ENCODE measurements at regions not wholly inside any gene's neighbourhood (a gene's known extent, or its start where the extent isn't known, plus 50 kb on each side); places are given as distances from the start of the nearest gene placed in this dataset.

DNA sequence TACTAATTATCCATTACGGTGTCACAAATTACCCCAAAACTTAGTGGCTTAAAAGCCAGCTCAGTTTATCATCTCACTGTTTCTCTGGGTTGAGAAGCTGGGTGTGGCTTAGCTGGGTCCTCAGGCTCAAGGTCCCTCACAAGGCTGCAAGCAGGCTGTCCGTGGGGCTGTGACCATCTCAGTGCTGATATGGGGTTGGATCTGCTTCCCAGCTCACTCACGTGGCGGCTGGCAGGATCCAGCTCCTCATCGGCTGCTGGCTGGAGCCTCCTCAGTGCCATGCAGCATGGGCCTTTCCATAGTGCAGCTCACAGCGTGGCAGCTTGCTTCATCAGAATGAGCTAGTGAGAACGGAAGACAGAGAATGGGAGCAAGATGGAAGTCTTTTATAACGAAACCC lies 128.5 kb upstream of the CPEB4 start:
- Histone ChIP-seq H3K9me3 (ENCODE audit: control insufficient read depth in 4 of 4, insufficient read depth in 3 of 4, low read length in 3 of 4) (peaks cover 0 to 2% (median 0%) of the 10 kb centered on the region in 4 donors), H3K4me3 (no peak overlapping the region), H3K4me1 (ENCODE audit: control insufficient read depth in 5 of 5, insufficient read depth in 5 of 5, low read length in 5 of 5) (peaks cover 0 to 5% (median 1%) of the 10 kb centered on the region in 5 donors), H3K36me3 (ENCODE audit: control insufficient read depth in 4 of 4, insufficient read depth in 4 of 4, low read length in 4 of 4) (no peaks in the 10 kb centered on the region), H3K27ac (ENCODE audit: low read depth in 1 of 2, low read length in 1 of 2) (no peak overlapping the region), H3K27me3 (ENCODE audit: control insufficient read depth in 3 of 3, insufficient read depth in 3 of 3, low read length in 2 of 3) (no peaks in the 10 kb centered on the region), H3K9ac (ENCODE audit: insufficient read depth in 1 of 2, low read length in 2 of 2) (no peak overlapping the region)
- ATAC-seq (ENCODE audit: insufficient read depth, low FRiP score) (no peak), DNase-seq (no peak)
- WGBS, 2 donors = 93% methylated on average over 8 of the region's 8 CpGs
- no peak for TF ChIP-seq CTCF (IDR thresholded peaks at IDR 0.05; ENCODE audit: control extremely low read depth, extremely low read depth)

DNA sequence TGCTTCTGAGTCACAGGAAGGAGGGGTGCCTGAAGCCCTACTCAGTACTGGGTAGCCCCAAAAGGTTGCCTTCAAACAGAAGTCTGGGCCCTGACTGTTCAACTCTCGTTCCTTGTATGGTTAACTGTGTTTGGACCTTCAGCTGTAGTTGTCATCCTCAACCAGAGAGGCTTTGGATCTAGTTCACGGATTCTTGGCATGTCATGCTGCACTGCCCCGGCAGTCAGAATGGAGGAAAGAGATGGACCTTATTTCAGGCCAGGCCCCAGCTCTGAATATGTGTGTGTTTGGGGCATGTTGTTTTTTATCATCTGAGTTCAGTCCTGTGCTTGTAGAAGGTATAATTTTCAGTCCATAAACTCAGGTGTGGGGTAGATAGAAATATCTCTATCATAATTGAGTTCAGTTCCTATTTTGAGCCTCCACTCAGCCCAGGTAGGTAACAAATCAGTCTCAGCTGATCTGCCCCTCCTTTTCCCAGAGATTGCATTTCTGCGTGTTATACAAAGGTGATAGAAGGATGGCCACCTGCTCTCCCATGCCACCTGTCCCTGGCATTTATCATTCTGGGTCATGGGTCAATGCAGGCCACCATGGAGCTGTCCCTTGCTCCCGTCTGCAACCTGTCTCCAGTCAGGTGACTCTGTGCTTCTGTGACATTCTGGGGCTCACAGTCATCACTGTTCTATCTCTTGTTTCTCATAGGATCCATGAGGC lies 127.5 kb upstream of the CPEB4 start:
- 90 to 94% methylated on average over 5 of the region's 5 CpGs for WGBS, 2 donors
- Histone ChIP-seq H3K9ac (ENCODE audit: insufficient read depth in 1 of 2, low read length in 2 of 2) (no peak overlapping the region), H3K4me3 (no peak overlapping the region), H3K36me3 (ENCODE audit: control insufficient read depth in 4 of 4, insufficient read depth in 4 of 4, low read length in 4 of 4) (no peaks in the 10 kb centered on the region), H3K9me3 (ENCODE audit: control insufficient read depth in 4 of 4, insufficient read depth in 3 of 4, low read length in 3 of 4) (peaks cover 0 to 2% (median 0%) of the 10 kb centered on the region in 4 donors), H3K4me1 (ENCODE audit: control insufficient read depth in 5 of 5, insufficient read depth in 5 of 5, low read length in 5 of 5) (peaks cover 0 to 5% (median 2%) of the 10 kb centered on the region in 5 donors), H3K27me3 (ENCODE audit: control insufficient read depth in 3 of 3, insufficient read depth in 3 of 3, low read length in 2 of 3) (no peaks in the 10 kb centered on the region), H3K27ac (ENCODE audit: low read depth in 1 of 2, low read length in 1 of 2) (no peak overlapping the region)
- no peak for TF ChIP-seq CTCF (IDR thresholded peaks at IDR 0.05; ENCODE audit: control extremely low read depth, extremely low read depth)
- no peak for ATAC-seq (ENCODE audit: insufficient read depth, low FRiP score)
- no peak for DNase-seq

DNA sequence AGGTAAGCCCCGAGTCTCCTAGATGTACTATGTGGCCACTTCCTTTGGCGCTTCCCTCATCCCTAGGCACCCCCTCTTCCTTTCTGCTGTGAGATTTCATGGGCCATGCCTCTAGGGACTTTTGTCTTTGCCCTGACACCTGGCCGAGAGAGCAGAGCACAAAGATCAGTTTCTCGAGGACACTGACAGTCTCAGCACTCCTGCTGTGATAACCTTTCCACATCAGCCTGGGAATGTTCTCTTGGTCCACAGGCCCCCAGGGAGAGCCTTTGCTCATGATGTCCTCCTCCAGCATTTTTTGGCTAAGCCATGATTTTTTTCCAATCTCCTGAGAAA lies 127.0 kb upstream of the CPEB4 start:
- H3K9me3 ChIP-seq (ENCODE audit: control insufficient read depth in 4 of 4, insufficient read depth in 3 of 4, low read length in 3 of 4) = peaks cover 0 to 2% (median 0%) of the 10 kb centered on the region in 4 donors
- no peak overlapping the region for H3K9ac ChIP-seq (ENCODE audit: insufficient read depth in 1 of 2, low read length in 2 of 2)
- H3K4me1 ChIP-seq (ENCODE audit: control insufficient read depth in 5 of 5, insufficient read depth in 5 of 5, low read length in 5 of 5) = peaks cover 0 to 9% (median 2%) of the 10 kb centered on the region in 5 donors
- no peak overlapping the region for H3K27ac ChIP-seq (ENCODE audit: low read depth in 1 of 2, low read length in 1 of 2)
- DNase-seq (no peak), ATAC-seq (ENCODE audit: insufficient read depth, low FRiP score) (no peak)
- TF ChIP-seq CTCF (IDR thresholded peaks at IDR 0.05; ENCODE audit: control extremely low read depth, extremely low read depth) = no peak
- no peak overlapping the region for H3K4me3 ChIP-seq
- WGBS, 2 donors = 86 to 91% methylated on average over 4 of the region's 4 CpGs
- H3K36me3 ChIP-seq (ENCODE audit: control insufficient read depth in 4 of 4, insufficient read depth in 4 of 4, low read length in 4 of 4) = no peaks in the 10 kb centered on the region
- no peaks in the 10 kb centered on the region for H3K27me3 ChIP-seq (ENCODE audit: control insufficient read depth in 3 of 3, insufficient read depth in 3 of 3, low read length in 2 of 3)

DNA sequence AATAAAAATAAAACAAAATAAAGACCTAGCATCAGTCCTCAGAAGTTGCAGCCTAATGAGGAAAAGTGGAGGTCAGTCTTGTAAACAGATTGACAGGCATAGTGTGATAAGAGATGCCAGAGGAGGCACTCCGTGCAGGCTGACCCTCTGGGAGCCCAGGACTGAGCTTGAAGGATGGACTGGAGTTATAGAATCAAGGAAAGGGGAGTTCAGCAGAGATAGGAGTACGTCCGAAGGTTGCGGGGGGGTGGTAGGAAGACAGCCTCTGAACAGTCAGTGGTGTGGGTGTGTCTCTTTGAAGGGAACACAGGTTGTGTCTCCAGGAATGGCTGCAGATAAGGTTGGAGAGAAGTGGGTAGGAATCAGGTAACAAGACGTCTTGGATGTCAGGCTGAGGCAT lies 126.1 kb upstream of the CPEB4 start:
- Histone ChIP-seq H3K27ac (ENCODE audit: low read depth in 1 of 2, low read length in 1 of 2) (no peak overlapping the region), H3K9ac (ENCODE audit: insufficient read depth in 1 of 2, low read length in 2 of 2) (no peak overlapping the region), H3K27me3 (ENCODE audit: control insufficient read depth in 3 of 3, insufficient read depth in 3 of 3, low read length in 2 of 3) (no peaks in the 10 kb centered on the region), H3K4me1 (ENCODE audit: control insufficient read depth in 5 of 5, insufficient read depth in 5 of 5, low read length in 5 of 5) (peaks cover 0 to 9% (median 2%) of the 10 kb centered on the region in 5 donors), H3K9me3 (ENCODE audit: control insufficient read depth in 4 of 4, insufficient read depth in 3 of 4, low read length in 3 of 4) (no peaks in the 10 kb centered on the region), H3K36me3 (ENCODE audit: control insufficient read depth in 4 of 4, insufficient read depth in 4 of 4, low read length in 4 of 4) (no peaks in the 10 kb centered on the region), H3K4me3 (no peak overlapping the region)
- ATAC-seq (ENCODE audit: insufficient read depth, low FRiP score) = no peak
- no peak for DNase-seq
- TF ChIP-seq CTCF (IDR thresholded peaks at IDR 0.05; ENCODE audit: control extremely low read depth, extremely low read depth) = no peak
- WGBS, 2 donors = 74 to 84% methylated on average over 5 of the region's 5 CpGs

Data from lung (tissue), 11 donors.